GM23248 (cell line): ENCODE measurements at regions not wholly inside any gene's neighbourhood (a gene's known extent, or its start where the extent isn't known, plus 50 kb on each side); places are given as distances from the start of the nearest gene placed in this dataset.
"Not testable (repeated sequence)": the region's sequence is repeated elsewhere in the genome, so short reads cannot be mapped to it uniquely, and the experiment has no call there.

ENCODE experiments used
- EZH2 ChIP-seq: fragments of 200-600 bp; sonication (generic); IDR thresholded peaks from 2 replicates; pipeline ENCODE4 v1.6.1; 2018; ENCODE audit warnings: antibody characterized with exemption, mild to moderate bottlenecking; ENCODE audit not compliant: insufficient read depth, poor library complexity, severe bottlenecking
- EZH2phosphoT487 ChIP-seq: fragments of 200-600 bp; sonication (generic); IDR thresholded peaks from 2 replicates; pipeline ENCODE4 v1.6.1; 2018; ENCODE audit warnings: antibody characterized with exemption, moderate library complexity, mild to moderate bottlenecking, low read depth; ENCODE audit not compliant: insufficient read depth

GRCh38 chr15:24107948-24108347 lies 420.8 kb upstream of the NDN start:
- TF ChIP-seq EZH2phosphoT487, EZH2: not testable (repeated sequence)
